Nephron (organoid): ENCODE measurements at regions not wholly inside any gene's neighbourhood (a gene's known extent, or its start where the extent isn't known, plus 50 kb on each side); places are given as distances from the start of the nearest gene placed in this dataset.

Experiments
- H3K27ac Mint-ChIP-seq, 3 experiments: 2 replicates each; pipeline ENCODE4 v1.8.0; 2020; ENCODE audit warnings: mixed read lengths in 3 of 3, mild to moderate bottlenecking in 2 of 3, moderate library complexity in 1 of 3
- H3K27me3 Mint-ChIP-seq: 2 replicates; pipeline ENCODE4 v1.8.0; 2021; ENCODE audit warnings: low read depth, mild to moderate bottlenecking, moderate library complexity, mixed read lengths
- H3K36me3 Mint-ChIP-seq: 2 replicates; pipeline ENCODE4 v1.8.0; 2020; ENCODE audit warnings: low read depth, mixed read lengths
- H3K4me1 Mint-ChIP-seq: 2 replicates; pipeline ENCODE4 v1.8.0; 2020; ENCODE audit warnings: mixed read lengths
- H3K4me3 Mint-ChIP-seq, 3 experiments: 2 replicates each; pipeline ENCODE4 v1.8.0; 2020; ENCODE audit warnings: mild to moderate bottlenecking in 3 of 3, mixed read lengths in 3 of 3, moderate library complexity in 2 of 3
- H3K9me3 Mint-ChIP-seq: 2 replicates; pipeline ENCODE4 v1.8.0; 2020; ENCODE audit warnings: mixed read lengths
- TF ChIP-seq, protein P1 (sequence below), 3 experiments: fragments of 200-600 bp; sonication (generic); IDR thresholded peaks; one replicate each; pipeline ENCODE4 v1.5.0; 2021; ENCODE audit warnings: antibody characterized with exemption in 3 of 3; ENCODE audit not compliant: unreplicated experiment in 3 of 3

DNA sequence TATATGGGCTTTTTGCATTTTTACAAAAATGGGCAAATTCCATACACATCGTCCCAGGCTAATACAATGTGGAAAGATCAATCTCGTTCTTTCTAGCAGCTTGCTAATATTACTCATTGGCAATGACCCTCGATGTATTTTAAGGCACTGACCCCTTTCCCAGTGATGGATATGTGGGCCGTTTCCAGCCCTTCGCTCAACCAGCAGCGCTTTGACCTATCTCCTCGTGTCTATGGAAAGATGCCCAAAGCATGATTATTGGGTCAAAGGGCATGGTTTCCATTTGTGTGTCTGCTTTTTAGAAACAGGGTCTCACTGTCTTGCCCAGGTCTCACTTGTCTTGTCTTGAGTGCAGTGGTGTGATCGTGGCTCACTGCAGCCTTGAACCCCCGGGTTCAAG, 273.8 kb downstream of the MRTFB start:
- Mint-ChIP-seq H3K9me3 (peaks cover 28% of the 10 kb centered on the region), H3K36me3 (peaks cover 6% of the 10 kb centered on the region), H3K27me3 (peaks cover 10% of the 10 kb centered on the region), H3K4me3 (no peak overlapping the region), H3K27ac (no peak overlapping the region), H3K4me1 (no peaks in the 10 kb centered on the region)
- TF ChIP-seq, protein P1, sequence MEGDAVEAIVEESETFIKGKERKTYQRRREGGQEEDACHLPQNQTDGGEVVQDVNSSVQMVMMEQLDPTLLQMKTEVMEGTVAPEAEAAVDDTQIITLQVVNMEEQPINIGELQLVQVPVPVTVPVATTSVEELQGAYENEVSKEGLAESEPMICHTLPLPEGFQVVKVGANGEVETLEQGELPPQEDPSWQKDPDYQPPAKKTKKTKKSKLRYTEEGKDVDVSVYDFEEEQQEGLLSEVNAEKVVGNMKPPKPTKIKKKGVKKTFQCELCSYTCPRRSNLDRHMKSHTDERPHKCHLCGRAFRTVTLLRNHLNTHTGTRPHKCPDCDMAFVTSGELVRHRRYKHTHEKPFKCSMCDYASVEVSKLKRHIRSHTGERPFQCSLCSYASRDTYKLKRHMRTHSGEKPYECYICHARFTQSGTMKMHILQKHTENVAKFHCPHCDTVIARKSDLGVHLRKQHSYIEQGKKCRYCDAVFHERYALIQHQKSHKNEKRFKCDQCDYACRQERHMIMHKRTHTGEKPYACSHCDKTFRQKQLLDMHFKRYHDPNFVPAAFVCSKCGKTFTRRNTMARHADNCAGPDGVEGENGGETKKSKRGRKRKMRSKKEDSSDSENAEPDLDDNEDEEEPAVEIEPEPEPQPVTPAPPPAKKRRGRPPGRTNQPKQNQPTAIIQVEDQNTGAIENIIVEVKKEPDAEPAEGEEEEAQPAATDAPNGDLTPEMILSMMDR (IDR thresholded peaks at IDR 0.05; ENCODE audit: unreplicated experiment in 3 of 3) = no peak

DNA sequence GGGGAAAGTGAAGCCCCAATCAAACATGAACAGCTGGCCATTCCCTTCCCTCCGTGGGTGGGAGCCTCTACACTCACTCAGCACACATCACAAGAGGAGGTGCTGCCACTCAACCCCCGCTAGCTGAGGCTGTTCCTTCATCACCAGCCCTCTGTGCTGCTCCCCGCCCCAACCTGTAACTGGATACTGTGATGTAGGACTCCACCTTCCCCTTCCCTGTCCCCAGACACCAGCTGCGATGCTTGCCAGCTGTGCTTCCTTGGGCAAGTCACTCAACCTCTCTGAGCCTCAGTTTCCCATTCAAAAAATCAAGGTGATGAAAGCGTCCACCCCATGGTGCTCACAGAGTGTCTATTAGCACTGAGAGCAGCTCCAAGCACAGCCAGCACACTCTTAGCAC, 273.2 kb downstream of the MRTFB start:
- H3K4me3 Mint-ChIP-seq = no peak overlapping the region
- TF ChIP-seq, protein P1 (IDR thresholded peaks at IDR 0.05; ENCODE audit: unreplicated experiment in 3 of 3) = no peak
- peaks cover 6% of the 10 kb centered on the region for H3K36me3 Mint-ChIP-seq
- H3K27ac Mint-ChIP-seq = no peak overlapping the region
- H3K27me3 Mint-ChIP-seq = peaks cover 9% of the 10 kb centered on the region
- H3K4me1 Mint-ChIP-seq = no peaks in the 10 kb centered on the region
- peaks cover 32% of the 10 kb centered on the region for H3K9me3 Mint-ChIP-seq

DNA sequence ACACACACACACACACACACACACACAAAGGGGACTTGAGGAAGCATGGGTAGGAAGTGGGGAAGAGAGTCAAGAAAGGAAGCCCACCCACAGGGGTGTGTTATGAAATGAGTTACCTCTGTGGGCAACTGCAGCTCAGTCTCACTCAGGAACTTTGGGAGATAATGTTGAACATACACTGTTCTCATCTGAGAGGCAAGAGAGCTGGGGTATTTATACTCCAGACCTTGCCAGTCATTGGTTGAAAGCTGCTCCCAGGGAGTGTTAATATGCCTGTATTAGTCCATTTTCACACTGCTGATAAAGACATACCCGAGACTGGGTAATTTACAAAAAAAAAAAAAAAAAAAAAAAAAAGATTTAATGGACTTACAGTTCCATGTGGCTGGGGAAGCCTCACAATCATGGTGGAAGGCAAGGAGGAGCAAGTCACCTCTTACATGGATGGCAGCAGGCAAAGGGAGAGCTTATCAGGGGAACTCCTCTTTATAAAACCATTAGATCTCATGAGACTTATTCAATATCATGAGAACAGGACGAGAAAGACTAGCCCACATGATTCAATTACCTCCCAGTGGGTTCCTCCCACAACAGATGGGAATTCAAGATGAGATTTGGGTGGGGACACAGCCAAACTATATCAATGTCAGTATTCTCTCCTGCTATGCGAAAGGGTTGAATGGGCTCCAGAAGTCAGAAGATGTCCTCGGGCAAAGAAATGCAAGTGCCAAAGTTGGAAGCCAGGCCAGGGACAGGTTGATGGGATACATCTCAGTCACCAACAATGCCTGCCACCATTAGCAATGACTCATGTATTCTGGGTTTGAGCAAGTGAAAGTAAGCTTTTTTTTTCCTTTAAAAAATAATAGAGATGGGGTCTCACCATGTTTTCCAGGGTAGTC, 270.5 kb downstream of the MRTFB start:
- Mint-ChIP-seq H3K27me3 (peaks cover 12% of the 10 kb centered on the region), H3K4me3 (no peak overlapping the region), H3K9me3 (peaks cover 32% of the 10 kb centered on the region), H3K36me3 (peaks cover 6% of the 10 kb centered on the region), H3K4me1 (no peaks in the 10 kb centered on the region), H3K27ac (no peak overlapping the region)
- TF ChIP-seq, protein P1 (IDR thresholded peaks at IDR 0.05; ENCODE audit: unreplicated experiment in 3 of 3) = no peak

DNA sequence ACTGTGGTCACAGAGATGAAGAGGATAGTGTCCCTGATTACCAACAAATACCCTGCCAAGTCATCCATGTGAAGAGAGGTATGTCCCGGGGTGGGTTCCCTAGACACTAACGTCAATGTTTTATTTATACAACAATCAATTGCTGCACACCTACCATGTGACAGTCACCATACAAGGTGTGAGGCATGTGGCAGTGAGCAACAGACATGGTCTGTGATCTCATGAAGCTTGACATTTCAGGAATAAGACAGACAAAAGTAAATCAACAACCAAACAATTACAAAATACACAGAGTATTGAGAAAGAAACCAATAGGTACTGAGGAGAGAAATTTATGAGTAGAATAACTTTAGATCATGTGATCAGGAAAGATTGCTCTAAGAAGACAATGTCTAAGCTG, 268.6 kb downstream of the MRTFB start:
- Mint-ChIP-seq H3K4me3 (no peak overlapping the region), H3K9me3 (peaks cover 32% of the 10 kb centered on the region), H3K27me3 (peaks cover 11% of the 10 kb centered on the region), H3K4me1 (peaks cover 2% of the 10 kb centered on the region), H3K36me3 (peaks cover 6% of the 10 kb centered on the region), H3K27ac (no peak overlapping the region)
- TF ChIP-seq, protein P1 (IDR thresholded peaks at IDR 0.05; ENCODE audit: unreplicated experiment in 3 of 3) = no peak

DNA sequence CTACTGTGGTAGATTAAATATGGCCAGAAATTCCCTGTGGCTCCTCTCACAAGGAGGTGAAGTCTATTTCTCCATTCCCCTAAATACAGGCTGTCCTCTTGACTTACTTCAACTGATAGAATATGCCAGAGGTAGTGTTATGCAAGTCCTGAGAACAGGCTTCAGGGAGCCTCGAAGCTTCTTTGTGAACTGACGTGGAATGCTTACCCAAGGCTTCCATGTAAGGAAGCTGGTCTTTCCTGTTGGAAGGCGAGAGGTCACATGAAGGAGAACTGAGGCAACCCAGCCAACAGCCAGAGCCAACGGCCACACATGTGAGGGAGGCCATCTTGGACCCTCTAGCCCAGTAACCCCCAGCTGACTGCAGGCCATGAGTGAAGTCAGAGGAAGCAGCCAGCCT, 267.9 kb downstream of the MRTFB start:
- Mint-ChIP-seq H3K4me1 (peaks cover 5% of the 10 kb centered on the region), H3K9me3 (peaks cover 29% of the 10 kb centered on the region), H3K27ac (no peak overlapping the region), H3K36me3 (peaks cover 6% of the 10 kb centered on the region), H3K27me3 (peaks cover 11% of the 10 kb centered on the region), H3K4me3 (no peak overlapping the region)
- TF ChIP-seq, protein P1 (IDR thresholded peaks at IDR 0.05; ENCODE audit: unreplicated experiment in 3 of 3) = no peak

DNA sequence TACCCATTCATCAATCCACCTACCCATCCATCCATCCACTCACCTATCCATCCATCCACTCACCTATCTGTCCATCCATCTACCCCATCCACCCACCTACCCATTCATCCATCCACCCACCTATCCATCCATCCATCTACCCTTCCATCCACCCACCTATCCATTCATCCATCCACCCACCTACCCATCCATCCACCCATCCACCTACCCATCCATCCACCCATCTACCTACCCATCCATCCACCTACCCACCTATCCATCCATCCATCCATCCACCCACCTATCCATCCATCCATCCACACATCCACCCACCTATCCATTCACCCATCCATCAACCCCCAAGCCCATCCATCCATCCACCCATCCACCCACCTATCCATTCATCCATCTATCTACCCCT, 267.1 kb downstream of the MRTFB start:
- peaks cover 5% of the 10 kb centered on the region for H3K4me1 Mint-ChIP-seq
- H3K9me3 Mint-ChIP-seq = peaks cover 26% of the 10 kb centered on the region
- H3K27ac Mint-ChIP-seq = no peak overlapping the region
- TF ChIP-seq, protein P1 (IDR thresholded peaks at IDR 0.05; ENCODE audit: unreplicated experiment in 3 of 3) = no peak
- peaks cover 5% of the 10 kb centered on the region for H3K36me3 Mint-ChIP-seq
- H3K4me3 Mint-ChIP-seq = no peak overlapping the region
- H3K27me3 Mint-ChIP-seq = peaks cover 11% of the 10 kb centered on the region
